ENCODE measurements at regions not wholly inside any gene's neighbourhood (a gene's known extent, or its start where the extent isn't known, plus 50 kb on each side); places are given as distances from the start of the nearest gene placed in this dataset.

DNA sequence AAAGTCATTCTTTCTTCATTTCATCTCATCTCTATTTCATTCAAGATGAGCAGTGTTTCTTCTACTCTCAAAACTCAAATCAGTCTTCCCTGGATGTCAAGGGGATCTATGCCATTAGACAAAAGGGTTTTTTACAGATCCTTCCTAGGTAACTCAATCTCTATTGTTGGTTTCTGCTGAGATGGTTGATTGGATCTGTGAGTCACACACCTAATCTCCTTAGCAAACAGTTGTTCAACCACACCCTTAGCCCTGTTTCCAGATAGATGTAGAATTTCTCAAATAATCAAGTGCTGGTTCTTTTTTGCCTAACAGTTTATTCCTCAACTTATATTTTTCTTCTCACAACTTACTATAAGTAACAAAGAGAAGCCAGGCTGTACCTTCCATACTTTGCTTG is 200.5 kb downstream of the KDR start:
- TF ChIP-seq, protein P1, sequence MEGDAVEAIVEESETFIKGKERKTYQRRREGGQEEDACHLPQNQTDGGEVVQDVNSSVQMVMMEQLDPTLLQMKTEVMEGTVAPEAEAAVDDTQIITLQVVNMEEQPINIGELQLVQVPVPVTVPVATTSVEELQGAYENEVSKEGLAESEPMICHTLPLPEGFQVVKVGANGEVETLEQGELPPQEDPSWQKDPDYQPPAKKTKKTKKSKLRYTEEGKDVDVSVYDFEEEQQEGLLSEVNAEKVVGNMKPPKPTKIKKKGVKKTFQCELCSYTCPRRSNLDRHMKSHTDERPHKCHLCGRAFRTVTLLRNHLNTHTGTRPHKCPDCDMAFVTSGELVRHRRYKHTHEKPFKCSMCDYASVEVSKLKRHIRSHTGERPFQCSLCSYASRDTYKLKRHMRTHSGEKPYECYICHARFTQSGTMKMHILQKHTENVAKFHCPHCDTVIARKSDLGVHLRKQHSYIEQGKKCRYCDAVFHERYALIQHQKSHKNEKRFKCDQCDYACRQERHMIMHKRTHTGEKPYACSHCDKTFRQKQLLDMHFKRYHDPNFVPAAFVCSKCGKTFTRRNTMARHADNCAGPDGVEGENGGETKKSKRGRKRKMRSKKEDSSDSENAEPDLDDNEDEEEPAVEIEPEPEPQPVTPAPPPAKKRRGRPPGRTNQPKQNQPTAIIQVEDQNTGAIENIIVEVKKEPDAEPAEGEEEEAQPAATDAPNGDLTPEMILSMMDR (IDR thresholded peaks at IDR 0.05; ENCODE audit: low read length), result no peak
- TF ChIP-seq EZH2 (IDR thresholded peaks at IDR 0.05; ENCODE audit: borderline replicate concordance, low read length), result no peak
